OCI-LY1 (cell line): ENCODE measurements at regions not wholly inside any gene's neighbourhood (a gene's known extent, or its start where the extent isn't known, plus 50 kb on each side); places are given as distances from the start of the nearest gene placed in this dataset.

Source experiments
- H2AFZ ChIP-seq: fragments of 200-600 bp; sonication (generic), shearing (Covaris generic); 2 replicates; pipeline ENCODE4 v1.6.0; 2014; ENCODE audit warnings: antibody characterized with exemption, mild to moderate bottlenecking, low read length
- H3F3A ChIP-seq: fragments of 200-600 bp; sonication (generic), shearing (Covaris generic); 2 replicates; pipeline ENCODE4 v1.6.0; 2014; ENCODE audit warnings: mild to moderate bottlenecking, antibody characterized with exemption, low read length, moderate library complexity; ENCODE audit not compliant: insufficient read depth
- H3K27ac ChIP-seq: fragments of 200-600 bp; sonication (generic); 2 replicates; pipeline ENCODE4 v1.5.1; 2014; ENCODE audit warnings: low read length, mixed run types, mild to moderate bottlenecking, low read depth; ENCODE audit not compliant: poor library complexity, severe bottlenecking
- H3K27me3 ChIP-seq: fragments of 200-600 bp; sonication (generic); 2 replicates; pipeline ENCODE4 v1.6.0; 2014; ENCODE audit warnings: antibody characterized with exemption, mild to moderate bottlenecking, low read length, moderate library complexity; ENCODE audit not compliant: insufficient read depth
- H3K36me3 ChIP-seq: fragments of 200-600 bp; sonication (generic); 2 replicates; pipeline ENCODE4 v1.6.1; 2014; ENCODE audit warnings: mild to moderate bottlenecking, antibody characterized with exemption, low read length, moderate library complexity, mixed read lengths; ENCODE audit not compliant: insufficient read depth
- H3K4me1 ChIP-seq: fragments of 200-600 bp; sonication (generic); 2 replicates; pipeline ENCODE4 v1.5.1; 2014; ENCODE audit warnings: mild to moderate bottlenecking, low read length, moderate library complexity; ENCODE audit not compliant: insufficient read depth, severe bottlenecking
- H3K4me2 ChIP-seq: fragments of 200-600 bp; sonication (generic), shearing (Covaris generic); 2 replicates; pipeline ENCODE4 v1.6.1; 2014; ENCODE audit warnings: low read length
- H3K4me3 ChIP-seq: fragments of 200-600 bp; sonication (generic); 2 replicates; pipeline ENCODE4 v1.5.1; 2014; ENCODE audit warnings: low read length, low read depth, mild to moderate bottlenecking, mixed read lengths; ENCODE audit not compliant: poor library complexity, severe bottlenecking
- H3K79me2 ChIP-seq: fragments of 200-600 bp; shearing (Covaris generic); 2 replicates; pipeline ENCODE4 v1.6.1; 2016; ENCODE audit warnings: mixed run types, low read length, mixed read lengths; ENCODE audit not compliant: insufficient read depth
- H3K9ac ChIP-seq: fragments of 200-600 bp; sonication (generic), shearing (Covaris generic); 2 replicates; pipeline ENCODE4 v1.6.1; 2014; ENCODE audit warnings: mild to moderate bottlenecking, low read length, mixed read lengths
- H3K9me2 ChIP-seq: fragments of 200-600 bp; sonication (generic), shearing (Covaris generic); 2 replicates; pipeline ENCODE4 v1.6.1; 2014; ENCODE audit warnings: low read depth, mild to moderate bottlenecking, low read length, mixed read lengths
- H3K9me3 ChIP-seq: fragments of 200-600 bp; shearing (Covaris generic); 2 replicates; pipeline ENCODE4 v1.6.1; 2014; ENCODE audit warnings: low read length, mixed read lengths
- H4K20me1 ChIP-seq: fragments of 200-600 bp; sonication (generic), shearing (Covaris generic); 2 replicates; pipeline ENCODE4 v1.6.0; 2016; ENCODE audit warnings: mild to moderate bottlenecking, low read length; ENCODE audit not compliant: insufficient read depth
- CTCF ChIP-seq: fragments of 200-600 bp; sonication (generic), shearing (Covaris generic); IDR thresholded peaks from 2 replicates; pipeline ENCODE4 v1.5.1; 2017; ENCODE audit warnings: mild to moderate bottlenecking, antibody characterized with exemption, low read length, moderate library complexity, mixed read lengths
- EZH2 ChIP-seq: fragments of 200-600 bp; sonication (generic), shearing (Covaris generic); IDR thresholded peaks from 2 replicates; pipeline ENCODE4 v1.8.0; 2017; ENCODE audit warnings: borderline replicate concordance, mixed run types, mild to moderate bottlenecking, antibody characterized with exemption, low read length, moderate library complexity, mixed read lengths

DNA sequence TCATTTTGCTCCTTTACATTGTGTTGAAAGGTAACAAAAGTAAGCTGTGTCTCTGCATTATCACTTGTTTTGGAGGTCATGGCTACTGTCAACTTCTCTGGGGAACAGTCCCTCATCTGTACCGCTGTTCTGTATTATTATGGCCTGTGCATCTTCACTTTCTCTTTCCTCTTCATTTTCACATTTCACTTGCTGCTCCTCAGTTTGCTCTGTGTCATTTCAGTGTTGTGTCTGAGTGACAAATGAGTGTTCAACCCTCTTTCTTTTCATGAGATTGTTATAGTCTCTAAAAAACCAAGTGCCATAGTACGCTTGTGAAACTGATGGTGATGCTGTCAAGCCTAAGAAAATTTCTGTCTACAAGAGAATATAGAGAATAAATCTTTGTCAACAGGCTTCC is 122.0 kb upstream of the FER start:
- no peak overlapping the region for H3K4me3 ChIP-seq
- H3K9ac ChIP-seq: no peak overlapping the region
- no peaks in the 10 kb centered on the region for H3K9me3 ChIP-seq
- TF ChIP-seq EZH2 (no peak), CTCF (no peak)
- H3K27ac ChIP-seq: no peak overlapping the region
- H3F3A ChIP-seq: no peaks in the 10 kb centered on the region
- H3K9me2 ChIP-seq: no peaks in the 10 kb centered on the region
- no peak overlapping the region for H2AFZ ChIP-seq
- H3K27me3 ChIP-seq: no peaks in the 10 kb centered on the region
- no peaks in the 10 kb centered on the region for H3K36me3 ChIP-seq
- no peak overlapping the region for H3K4me2 ChIP-seq
- H4K20me1 ChIP-seq: no peaks in the 10 kb centered on the region
- no peaks in the 10 kb centered on the region for H3K4me1 ChIP-seq
- H3K79me2 ChIP-seq: no peaks in the 10 kb centered on the region

DNA sequence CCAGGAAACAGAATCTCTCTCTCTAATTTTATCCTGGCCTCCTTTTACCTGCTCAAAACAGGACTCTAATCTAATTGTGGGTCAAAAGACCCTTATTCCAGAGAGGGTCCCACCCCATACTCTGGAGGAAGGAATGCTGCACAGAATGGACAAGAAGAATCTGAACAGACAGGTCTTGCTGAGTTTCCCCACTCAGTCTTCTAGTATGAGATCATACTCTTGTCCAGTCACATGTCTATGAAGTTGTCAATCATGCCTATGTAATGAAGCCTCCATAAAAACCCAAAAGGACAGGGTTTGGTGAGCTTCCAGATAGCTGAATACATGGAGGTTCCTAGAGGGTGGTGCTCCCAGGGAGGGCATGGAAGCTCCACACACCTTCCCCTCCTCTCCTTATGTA is 123.9 kb upstream of the FER start:
- no peaks in the 10 kb centered on the region for H3F3A ChIP-seq
- H3K36me3 ChIP-seq: no peaks in the 10 kb centered on the region
- H3K9ac ChIP-seq: no peak overlapping the region
- H3K27me3 ChIP-seq: no peaks in the 10 kb centered on the region
- TF ChIP-seq EZH2 (no peak), CTCF (no peak)
- H3K4me2 ChIP-seq: no peak overlapping the region
- no peak overlapping the region for H3K4me3 ChIP-seq
- H3K9me2 ChIP-seq: no peaks in the 10 kb centered on the region
- no peaks in the 10 kb centered on the region for H4K20me1 ChIP-seq
- no peak overlapping the region for H3K27ac ChIP-seq
- H3K4me1 ChIP-seq: no peaks in the 10 kb centered on the region
- H3K79me2 ChIP-seq: no peaks in the 10 kb centered on the region
- H3K9me3 ChIP-seq: no peaks in the 10 kb centered on the region
- no peak overlapping the region for H2AFZ ChIP-seq

DNA sequence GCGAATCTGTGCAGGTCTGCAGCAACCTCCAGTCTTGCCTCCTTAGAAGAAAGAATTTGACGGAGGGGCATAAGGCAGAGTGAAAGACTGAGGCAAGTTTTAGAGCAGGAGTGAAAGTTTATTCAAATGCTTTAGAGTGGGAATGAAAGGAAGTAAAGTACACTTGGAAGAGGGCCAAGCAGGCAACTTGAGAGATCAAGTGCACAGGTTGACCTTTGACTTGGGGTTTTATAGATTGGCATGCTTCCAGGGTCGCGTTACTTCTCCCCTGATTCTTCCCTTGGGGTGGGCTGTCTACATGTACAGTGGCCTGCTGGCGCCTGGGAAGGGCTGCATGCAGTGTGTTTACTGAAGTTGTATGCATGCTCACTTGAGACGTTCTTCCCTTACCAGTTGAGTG is 127.2 kb upstream of the FER start:
- H3K27ac ChIP-seq: no peak overlapping the region
- TF ChIP-seq CTCF (no peak), EZH2 (no peak)
- no peaks in the 10 kb centered on the region for H4K20me1 ChIP-seq
- H3F3A ChIP-seq: no peaks in the 10 kb centered on the region
- H3K4me1 ChIP-seq: no peaks in the 10 kb centered on the region
- no peaks in the 10 kb centered on the region for H3K36me3 ChIP-seq
- H3K4me2 ChIP-seq: no peak overlapping the region
- no peaks in the 10 kb centered on the region for H3K27me3 ChIP-seq
- no peak overlapping the region for H3K9ac ChIP-seq
- no peak overlapping the region for H2AFZ ChIP-seq
- H3K4me3 ChIP-seq: no peak overlapping the region
- no peaks in the 10 kb centered on the region for H3K79me2 ChIP-seq
- H3K9me3 ChIP-seq: no peaks in the 10 kb centered on the region
- no peaks in the 10 kb centered on the region for H3K9me2 ChIP-seq
